K562 (cell line): ENCODE measurements at regions not wholly inside any gene's neighbourhood (a gene's known extent, or its start where the extent isn't known, plus 50 kb on each side); places are given as distances from the start of the nearest gene placed in this dataset.
"Not testable (repeated sequence)": the region's sequence is repeated elsewhere in the genome, so short reads cannot be mapped to it uniquely, and the experiment has no call there.

Source experiments
- ATAC-seq: fragments of 200-7000 bp; cut with Tn5 transposase; 3 replicates; pipeline ENCODE4 v1.9.1; 2020; ENCODE audit warnings: moderate library complexity
- BruUV-seq: library from RNA; stranded (reverse); fragments of 400-500 nt; replicated peaks from 2 replicates; lab custom pipeline; 2021; lab: Mats Ljungman, UMichigan
- CTCF ChIA-PET: fragments of 300-600 bp; formaldehyde crosslinking; extraction: SDS; loops from one replicate; lab custom pipeline; 2021; ENCODE audit warnings: low intra/inter-chr PET ratio; lab: Yijun Ruan, JAX
- POLR2A ChIA-PET: fragments of 300-600, 350-650 bp; sonication (Branson Sonifier 250); formaldehyde crosslinking; extraction: SDS; loops from one replicate; lab custom pipeline; 2021; ENCODE audit warnings: antibody characterized with exemption, inconsistent platforms; lab: Yijun Ruan, JAX
- DNase-seq, 4 experiments: peaks; one replicate each; pipeline versions ENCODE4 v3.0.0 to v3.0.0-alpha.2; 2011 to 2018; ENCODE audit warnings: low spot score in 3 of 4, mixed read lengths in 3 of 4; ENCODE audit errors: extremely low read depth in 1 of 4
- FAIRE-seq: peaks from 2 replicates; lab custom pipeline; 2011; peaks lifted over from hg19 to GRCh38; lab: Jason Lieb, UNC
- H2AFZ ChIP-seq: 2 replicates; pipeline ENCODE4 v1.6.0; 2011; ENCODE audit warnings: low read depth, low read length, control low read depth, inconsistent platforms
- H3K27ac ChIP-seq: fragments of 200-600 bp; 3 replicates; pipeline ENCODE4 v1.8.0; 2011; ENCODE audit warnings: low read depth, mild to moderate bottlenecking, control low read depth, inconsistent platforms, low read length, moderate library complexity, mixed read lengths; ENCODE audit errors: extremely low read depth
- H3K27me3 ChIP-seq, 2 experiments: fragments of 300-600 bp in 1 of 2; 2 replicates in 1 of 2; 3 replicates in 1 of 2; pipeline versions ENCODE4 v1.6.0 to v1.8.0; 2011; ENCODE audit warnings: inconsistent platforms in 2 of 2, low read length in 2 of 2, mild to moderate bottlenecking in 1 of 2, mixed read lengths in 1 of 2, moderate library complexity in 1 of 2; ENCODE audit not compliant: control insufficient read depth in 2 of 2, insufficient read depth in 2 of 2
- H3K36me3 ChIP-seq: fragments of 300-600 bp; 3 replicates; pipeline ENCODE4 v1.8.0; 2011; ENCODE audit warnings: mild to moderate bottlenecking, low read length, inconsistent platforms; ENCODE audit not compliant: control insufficient read depth, insufficient read depth
- H3K4me1 ChIP-seq, 2 experiments: fragments of 200-600 bp in 1 of 2; replicated peaks in 1 of 2; 2 replicates in 1 of 2; 3 replicates in 1 of 2; pipeline versions ENCODE4 v1.5.1 to v1.8.0; 2011; ENCODE audit warnings: inconsistent platforms in 2 of 2, low read length in 2 of 2, mild to moderate bottlenecking in 1 of 2, mixed read lengths in 1 of 2, moderate library complexity in 1 of 2; ENCODE audit not compliant: control insufficient read depth in 2 of 2, insufficient read depth in 2 of 2
- H3K4me2 ChIP-seq: 2 replicates; pipeline ENCODE4 v1.6.1; 2011; ENCODE audit warnings: low read length, control low read depth, inconsistent platforms, mixed read lengths; ENCODE audit not compliant: insufficient read depth
- H3K4me3 ChIP-seq: fragments of 200-600 bp; sonication (generic), shearing (Covaris generic); 2 replicates; pipeline ENCODE4 v1.5.1; 2016; ENCODE audit warnings: control low read depth, inconsistent platforms
- H3K79me2 ChIP-seq: fragments of 200-600 bp; 3 replicates; pipeline ENCODE4 v1.8.0; 2011; ENCODE audit warnings: low read length, inconsistent platforms; ENCODE audit not compliant: control insufficient read depth, insufficient read depth
- H3K9ac ChIP-seq, 2 experiments: 2 replicates each; pipeline versions ENCODE4 v1.6.0 to v1.6.1; 2011; ENCODE audit warnings: low read depth in 2 of 2, low read length in 2 of 2, control low read depth in 1 of 2, inconsistent platforms in 1 of 2, mild to moderate bottlenecking in 1 of 2, mixed read lengths in 1 of 2; ENCODE audit not compliant: insufficient read depth in 1 of 2
- H3K9me1 ChIP-seq: one replicate; pipeline ENCODE4 v1.6.0; 2011; ENCODE audit warnings: inconsistent platforms, mild to moderate bottlenecking, low read length, moderate library complexity; ENCODE audit not compliant: control insufficient read depth, insufficient read depth
- H3K9me3 ChIP-seq: replicated peaks from 2 replicates; pipeline ENCODE4 v1.5.1; 2011; ENCODE audit warnings: low read depth, low read length, inconsistent platforms; ENCODE audit not compliant: control insufficient read depth, insufficient read depth
- H4K20me1 ChIP-seq: replicated peaks from 2 replicates; pipeline ENCODE4 v1.6.1; 2011; ENCODE audit warnings: low read length, inconsistent platforms, mixed read lengths; ENCODE audit not compliant: control insufficient read depth, insufficient read depth
- SP2 ChIP-seq: IDR thresholded peaks from 2 replicates; pipeline ENCODE4 v1.6.1; 2011; ENCODE audit warnings: mild to moderate bottlenecking, low read depth, low read length, moderate library complexity; ENCODE audit not compliant: poor library complexity, severe bottlenecking; ENCODE audit errors: extremely low read depth
- TFE3 ChIP-seq: fragments of 450-650 bp; formaldehyde crosslinking; IDR thresholded peaks from 2 replicates; pipeline ENCODE4 v1.4.0; 2020; ENCODE audit warnings: mild to moderate bottlenecking, mixed read lengths
- WGBS: fragments of 100-300 bp; shearing (Covaris generic); methylation state at CpG from one replicate; pipeline ENCODE4 v1.1.6; 2016; ENCODE audit warnings: low coverage, mixed read lengths; ENCODE audit not compliant: insufficient coverage; ENCODE audit errors: missing lambda C conversion rate; 5-methylcytosine and 5-hydroxymethylcytosine counted together
- in situ Hi-C: fragments of 300-500 bp; cut with MboI; formaldehyde crosslinking; loops from 4 replicates; pipeline ENCODE4 v1.15.0; 2018; ENCODE audit warnings: inconsistent platforms, mixed read lengths
- intact Hi-C: fragments of 100-400 bp; cut with micrococcal nuclease; formaldehyde crosslinking; loops from 2 replicates; pipeline ENCODE4 v1.14.2; 2022

GRCh38 chr10:109317746-109318366 is 605.5 kb downstream of the XPNPEP1 start (continued):
- TF ChIP-seq SP2: no peak

- H3K4me3 ChIP-seq, H3K9ac ChIP-seq, H3K27ac ChIP-seq, CTCF ChIA-PET, H3K36me3 ChIP-seq, H3K79me2 ChIP-seq, POLR2A ChIA-PET, BruUV-seq, in situ Hi-C loops, H4K20me1 ChIP-seq, H3K4me2 ChIP-seq, DNase-seq, H3K9me3 ChIP-seq, H2AFZ ChIP-seq, H3K4me1 ChIP-seq, intact Hi-C loops, ATAC-seq, H3K27me3 ChIP-seq, FAIRE-seq, H3K9me1 ChIP-seq: not testable (repeated sequence)
- 10% methylated on average over 2 of the region's 3 CpGs for WGBS
These were observed 609.3 kb downstream of the XPNPEP1 start for GRCh38 chr10:109314016-109314415.

GRCh38 chr10:109312555-109312954 is 610.8 kb downstream of the XPNPEP1 start:
- BruUV-seq, CTCF ChIA-PET, H3K9me3 ChIP-seq, H2AFZ ChIP-seq, intact Hi-C loops, H3K9me1 ChIP-seq, H3K36me3 ChIP-seq, H4K20me1 ChIP-seq, H3K27ac ChIP-seq, FAIRE-seq, H3K4me2 ChIP-seq, H3K4me1 ChIP-seq, H3K79me2 ChIP-seq, in situ Hi-C loops, H3K9ac ChIP-seq, POLR2A ChIA-PET, DNase-seq, H3K4me3 ChIP-seq, ATAC-seq, H3K27me3 ChIP-seq: not testable (repeated sequence)
- peak; percentile 81 for TF ChIP-seq TFE3
- 0% methylated on average over 4 of the region's 4 CpGs for WGBS
